Epithelial cell of esophagus (primary cell): ENCODE measurements at regions not wholly inside any gene's neighbourhood (a gene's known extent, or its start where the extent isn't known, plus 50 kb on each side); places are given as distances from the start of the nearest gene placed in this dataset.
"Not testable (repeated sequence)": the region's sequence is repeated elsewhere in the genome, so short reads cannot be mapped to it uniquely, and the experiment has no call there.

ENCODE experiments used
- DNase-seq: peaks from one replicate; pipeline ENCODE4 v3.0.0; 2010; ENCODE audit warnings: low read depth
- H3K4me3 ChIP-seq: 2 replicates; pipeline ENCODE4 v1.5.1; 2011; ENCODE audit warnings: mild to moderate bottlenecking, low read length, control low read depth
- CTCF ChIP-seq: IDR thresholded peaks from 2 replicates; pipeline ENCODE4 v1.5.1; 2011; ENCODE audit warnings: low read depth, mild to moderate bottlenecking, low read length, control low read depth, inconsistent platforms; ENCODE audit not compliant: insufficient read depth; ENCODE audit errors: missing control alignments

- TF ChIP-seq CTCF = no peak
- peak; percentile 49 for DNase-seq
These were observed 287.2 kb downstream of the BCAT1 start for GRCh38 chr12:24661657-24662096.

GRCh38 chr12:24659016-24659415, 289.9 kb downstream of the BCAT1 start:
- no peak for DNase-seq

More at GRCh38 chr12:24661657-24662096, 287.2 kb downstream of the BCAT1 start:
- H3K4me3 ChIP-seq = no peak overlapping the region

GRCh38 chr12:24654344-24654743, 294.6 kb downstream of the BCAT1 start:
- H3K4me3 ChIP-seq, DNase-seq: not testable (repeated sequence)

More at GRCh38 chr12:24659016-24659415, 289.9 kb downstream of the BCAT1 start:
- H3K4me3 ChIP-seq = no peak overlapping the region
- no peak for TF ChIP-seq CTCF

GRCh38 chr12:24649634-24650033, 299.3 kb downstream of the BCAT1 start:
- H3K4me3 ChIP-seq = no peak overlapping the region
- TF ChIP-seq CTCF = no peak

GRCh38 chr12:24649209-24649608, 299.7 kb downstream of the BCAT1 start:
- DNase-seq = no peak
- no peak overlapping the region for H3K4me3 ChIP-seq
- TF ChIP-seq CTCF = no peak

More at GRCh38 chr12:24649634-24650033, 299.3 kb downstream of the BCAT1 start:
- DNase-seq = peak; percentile 69

GRCh38 chr12:24645254-24645653, 303.6 kb downstream of the BCAT1 start:
- H3K4me3 ChIP-seq = no peak overlapping the region
- TF ChIP-seq CTCF = no peak

GRCh38 chr12:24643120-24644119, 305.5 kb downstream of the BCAT1 start:
- H3K4me3 ChIP-seq = no peak overlapping the region
- no peak for DNase-seq
- no peak for TF ChIP-seq CTCF

More at GRCh38 chr12:24645254-24645653, 303.6 kb downstream of the BCAT1 start:
- DNase-seq = no peak
